ENCODE measurements at regions not wholly inside any gene's neighbourhood (a gene's known extent, or its start where the extent isn't known, plus 50 kb on each side); places are given as distances from the start of the nearest gene placed in this dataset.
"Not testable (repeated sequence)": the region's sequence is repeated elsewhere in the genome, so short reads cannot be mapped to it uniquely, and the experiment has no call there.

- H3K27ac ChIP-seq (ENCODE audit: low read length) = no peak overlapping the region
- H3K27me3 ChIP-seq (ENCODE audit: insufficient read depth, low read length, poor library complexity) = no peaks in the 10 kb centered on the region
- H4K20me1 ChIP-seq (ENCODE audit: insufficient read depth, low read length) = no peaks in the 10 kb centered on the region
- no peaks in the 10 kb centered on the region for H3K79me2 ChIP-seq (ENCODE audit: insufficient read depth, low read length)
- H3K9ac ChIP-seq (ENCODE audit: low read depth, low read length) = no peak overlapping the region
- H3K4me3 ChIP-seq (ENCODE audit: low read depth in 1 of 2, low read length in 2 of 2) = no peak overlapping the region
- ATAC-seq (ENCODE audit: insufficient read depth, low read depth) (no peak), DNase-seq (no peak)
- 0 out of 2 replicates have a peak, but pooled peaks cover 2% of the 10 kb centered on the region for H3K4me1 ChIP-seq (ENCODE audit: insufficient read depth, low read length)
- no peak overlapping the region for H3K4me2 ChIP-seq (ENCODE audit: insufficient read depth, low read length)
- TF ChIP-seq EZH2 (IDR thresholded peaks at IDR 0.05; ENCODE audit: borderline replicate concordance, low read depth, low read length, severe bottlenecking) = no peak
- TF ChIP-seq, protein P1, sequence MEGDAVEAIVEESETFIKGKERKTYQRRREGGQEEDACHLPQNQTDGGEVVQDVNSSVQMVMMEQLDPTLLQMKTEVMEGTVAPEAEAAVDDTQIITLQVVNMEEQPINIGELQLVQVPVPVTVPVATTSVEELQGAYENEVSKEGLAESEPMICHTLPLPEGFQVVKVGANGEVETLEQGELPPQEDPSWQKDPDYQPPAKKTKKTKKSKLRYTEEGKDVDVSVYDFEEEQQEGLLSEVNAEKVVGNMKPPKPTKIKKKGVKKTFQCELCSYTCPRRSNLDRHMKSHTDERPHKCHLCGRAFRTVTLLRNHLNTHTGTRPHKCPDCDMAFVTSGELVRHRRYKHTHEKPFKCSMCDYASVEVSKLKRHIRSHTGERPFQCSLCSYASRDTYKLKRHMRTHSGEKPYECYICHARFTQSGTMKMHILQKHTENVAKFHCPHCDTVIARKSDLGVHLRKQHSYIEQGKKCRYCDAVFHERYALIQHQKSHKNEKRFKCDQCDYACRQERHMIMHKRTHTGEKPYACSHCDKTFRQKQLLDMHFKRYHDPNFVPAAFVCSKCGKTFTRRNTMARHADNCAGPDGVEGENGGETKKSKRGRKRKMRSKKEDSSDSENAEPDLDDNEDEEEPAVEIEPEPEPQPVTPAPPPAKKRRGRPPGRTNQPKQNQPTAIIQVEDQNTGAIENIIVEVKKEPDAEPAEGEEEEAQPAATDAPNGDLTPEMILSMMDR (IDR thresholded peaks at IDR 0.05; ENCODE audit: borderline replicate concordance, extremely low read depth, low read length, poor library complexity, severe bottlenecking) = no peak
- H3K36me3 ChIP-seq (ENCODE audit: insufficient read depth, low read length) = no peaks in the 10 kb centered on the region
- H3K9me3 ChIP-seq (ENCODE audit: insufficient read depth, low read length, severe bottlenecking) = no peaks in the 10 kb centered on the region
- H2AFZ ChIP-seq (ENCODE audit: low read depth, low read length) = no peak overlapping the region
Observed at GRCh38 chr2:226282151-226282550, 517.5 kb downstream of the IRS1 start.

- not testable (repeated sequence) for H3K4me2 ChIP-seq (ENCODE audit: insufficient read depth, low read length); H3K27me3 ChIP-seq (ENCODE audit: insufficient read depth, low read length, poor library complexity); ATAC-seq (ENCODE audit: insufficient read depth, low read depth); H4K20me1 ChIP-seq (ENCODE audit: insufficient read depth, low read length); DNase-seq; H2AFZ ChIP-seq (ENCODE audit: low read depth, low read length); H3K4me3 ChIP-seq (ENCODE audit: low read depth in 1 of 2, low read length in 2 of 2); H3K27ac ChIP-seq (ENCODE audit: low read length); H3K4me1 ChIP-seq (ENCODE audit: insufficient read depth, low read length); H3K79me2 ChIP-seq (ENCODE audit: insufficient read depth, low read length); H3K9me3 ChIP-seq (ENCODE audit: insufficient read depth, low read length, severe bottlenecking); H3K9ac ChIP-seq (ENCODE audit: low read depth, low read length); H3K36me3 ChIP-seq (ENCODE audit: insufficient read depth, low read length)
Observed at GRCh38 chr2:226280136-226280535, 519.5 kb downstream of the IRS1 start.

DNA sequence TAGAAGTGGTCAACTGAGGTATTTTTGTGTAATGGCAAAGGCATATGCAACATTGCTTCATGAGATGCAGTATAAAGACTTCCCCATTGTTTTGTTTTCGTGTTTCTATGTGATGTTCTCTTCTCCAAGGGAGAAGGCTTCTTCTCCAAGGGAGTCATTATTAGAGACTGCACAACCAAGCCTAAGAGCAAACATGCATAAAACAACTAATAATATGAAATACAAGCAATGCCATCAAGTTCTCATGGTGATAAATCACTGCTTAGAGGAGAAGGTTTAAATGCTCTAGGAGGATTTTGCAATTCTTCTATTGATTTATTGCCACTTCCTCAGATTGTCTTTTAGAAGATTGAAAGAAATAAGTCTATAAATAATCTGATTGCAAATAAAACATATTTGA, 524.4 kb downstream of the IRS1 start:
- Histone ChIP-seq H3K27ac (ENCODE audit: low read length) (no peak overlapping the region), H3K4me2 (ENCODE audit: insufficient read depth, low read length) (no peak overlapping the region), H3K4me1 (ENCODE audit: insufficient read depth, low read length) (no peaks in the 10 kb centered on the region), H3K79me2 (ENCODE audit: insufficient read depth, low read length) (no peaks in the 10 kb centered on the region), H3K27me3 (ENCODE audit: insufficient read depth, low read length, poor library complexity) (no peaks in the 10 kb centered on the region), H2AFZ (ENCODE audit: low read depth, low read length) (no peak overlapping the region), H4K20me1 (ENCODE audit: insufficient read depth, low read length) (no peaks in the 10 kb centered on the region), H3K36me3 (ENCODE audit: insufficient read depth, low read length) (no peaks in the 10 kb centered on the region), H3K9me3 (ENCODE audit: insufficient read depth, low read length, severe bottlenecking) (no peaks in the 10 kb centered on the region), H3K9ac (ENCODE audit: low read depth, low read length) (no peak overlapping the region), H3K4me3 (ENCODE audit: low read depth in 1 of 2, low read length in 2 of 2) (no peak overlapping the region)
- no peak for DNase-seq
- no peak for ATAC-seq (ENCODE audit: insufficient read depth, low read depth)
- no peak for TF ChIP-seq EZH2 (IDR thresholded peaks at IDR 0.05; ENCODE audit: borderline replicate concordance, low read depth, low read length, severe bottlenecking)
- TF ChIP-seq, protein P1 (IDR thresholded peaks at IDR 0.05; ENCODE audit: borderline replicate concordance, extremely low read depth, low read length, poor library complexity, severe bottlenecking) = no peak

GRCh38 chr2:226274143-226274542, 525.5 kb downstream of the IRS1 start:
- no peaks in the 10 kb centered on the region for H3K27me3 ChIP-seq (ENCODE audit: insufficient read depth, low read length, poor library complexity)
- no peaks in the 10 kb centered on the region for H3K36me3 ChIP-seq (ENCODE audit: insufficient read depth, low read length)

More at GRCh38 chr2:226274143-226274542, 525.5 kb downstream of the IRS1 start:
- TF ChIP-seq EZH2 (IDR thresholded peaks at IDR 0.05; ENCODE audit: borderline replicate concordance, low read depth, low read length, severe bottlenecking) = no peak
- TF ChIP-seq, protein P1 (IDR thresholded peaks at IDR 0.05; ENCODE audit: borderline replicate concordance, extremely low read depth, low read length, poor library complexity, severe bottlenecking) = no peak
- no peak for ATAC-seq (ENCODE audit: insufficient read depth, low read depth)
- Histone ChIP-seq H3K9ac (ENCODE audit: low read depth, low read length) (no peak overlapping the region), H3K9me3 (ENCODE audit: insufficient read depth, low read length, severe bottlenecking) (no peaks in the 10 kb centered on the region), H3K4me3 (ENCODE audit: low read depth in 1 of 2, low read length in 2 of 2) (no peak overlapping the region), H3K4me2 (ENCODE audit: insufficient read depth, low read length) (no peak overlapping the region), H2AFZ (ENCODE audit: low read depth, low read length) (no peak overlapping the region), H4K20me1 (ENCODE audit: insufficient read depth, low read length) (no peaks in the 10 kb centered on the region), H3K27ac (ENCODE audit: low read length) (no peak overlapping the region), H3K79me2 (ENCODE audit: insufficient read depth, low read length) (no peaks in the 10 kb centered on the region), H3K4me1 (ENCODE audit: insufficient read depth, low read length) (no peaks in the 10 kb centered on the region)
- DNase-seq = no peak
